T47D (cell line): ENCODE measurements at regions not wholly inside any gene's neighbourhood (a gene's known extent, or its start where the extent isn't known, plus 50 kb on each side); places are given as distances from the start of the nearest gene placed in this dataset.

Experiments used
- DNase-seq, 2 experiments: peaks; one replicate each; pipeline versions ENCODE4 v3.0.0 to v3.0.0-alpha.2; 2011 to 2012; ENCODE audit warnings: low read depth in 1 of 2, low spot score in 1 of 2
- JUND ChIP-seq: IDR thresholded peaks from 2 replicates; pipeline ENCODE4 v1.6.1; 2012; ENCODE audit warnings: low read depth
- in situ Hi-C: cut with HindIII; loops from 2 replicates; pipeline ENCODE4 v1.10.0; 2016; ENCODE audit warnings: low sequenced_read_pairs, low pct_unique_long_range_greater_than_20kb

DNA sequence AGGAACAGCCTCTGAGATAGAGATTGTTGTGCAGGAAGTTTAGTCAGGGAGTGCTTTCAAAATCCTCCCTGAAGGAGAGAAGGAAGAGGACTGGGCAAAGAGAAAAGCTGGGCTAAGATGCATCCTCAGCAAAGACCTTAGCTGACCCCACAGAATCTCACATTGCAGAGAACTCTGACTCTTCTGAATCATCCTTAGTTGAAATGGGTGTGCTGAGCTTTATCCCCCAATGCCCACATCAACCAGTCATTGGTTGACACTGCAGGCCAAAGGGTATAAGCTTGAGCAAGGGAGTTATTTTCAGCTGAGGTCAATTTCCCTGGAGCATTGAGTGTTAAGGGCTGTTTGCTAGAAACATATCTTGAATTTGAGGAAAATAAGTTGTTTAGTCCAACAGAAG is 732.2 kb downstream of the CBLN4 start:
- in situ Hi-C loops = no loop called here
- DNase-seq = no peak

DNA sequence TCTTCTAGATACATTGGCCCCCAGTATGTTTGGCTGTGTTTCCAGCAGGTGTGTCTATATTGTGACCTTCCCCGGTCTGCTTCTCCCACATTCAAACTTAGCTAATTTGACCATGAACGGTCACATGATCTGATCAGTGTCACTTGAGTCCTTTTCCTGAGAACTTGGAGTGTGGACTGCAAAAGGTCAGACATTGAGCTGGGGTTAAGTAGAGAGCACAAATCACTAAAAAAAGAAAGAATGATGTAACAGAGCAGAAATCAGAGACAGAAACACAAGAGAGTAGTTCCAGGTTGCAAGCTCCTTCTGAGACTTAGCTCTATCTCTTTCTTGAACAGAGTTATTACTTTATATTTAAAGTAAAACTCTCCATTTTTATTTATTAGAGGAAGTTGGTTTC is 733.9 kb downstream of the CBLN4 start:
- in situ Hi-C loops = no loop called here
- TF ChIP-seq JUND = no peak
- no peak for DNase-seq

More for the DNA sequence above, 732.2 kb downstream of the CBLN4 start:
- no peak for TF ChIP-seq JUND

DNA sequence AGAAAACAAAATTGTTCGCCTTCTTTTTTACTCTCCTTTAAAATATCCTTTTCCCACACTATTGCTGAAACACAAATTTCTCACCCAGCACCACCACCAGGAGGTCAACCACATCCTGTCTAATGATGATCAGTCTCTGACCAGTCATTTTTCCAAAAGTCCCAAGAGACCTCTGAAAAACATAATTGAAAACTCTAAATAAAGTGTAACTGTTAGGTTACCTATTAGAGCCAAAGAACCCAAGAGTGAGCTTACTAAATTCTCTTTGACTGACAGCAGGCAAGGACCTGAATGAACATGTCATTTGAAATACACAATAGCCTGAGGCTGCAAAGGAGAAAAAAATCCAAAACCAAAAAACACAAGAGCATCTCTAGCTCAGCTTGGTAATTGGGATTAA is 735.4 kb downstream of the CBLN4 start:
- TF ChIP-seq JUND = no peak

DNA sequence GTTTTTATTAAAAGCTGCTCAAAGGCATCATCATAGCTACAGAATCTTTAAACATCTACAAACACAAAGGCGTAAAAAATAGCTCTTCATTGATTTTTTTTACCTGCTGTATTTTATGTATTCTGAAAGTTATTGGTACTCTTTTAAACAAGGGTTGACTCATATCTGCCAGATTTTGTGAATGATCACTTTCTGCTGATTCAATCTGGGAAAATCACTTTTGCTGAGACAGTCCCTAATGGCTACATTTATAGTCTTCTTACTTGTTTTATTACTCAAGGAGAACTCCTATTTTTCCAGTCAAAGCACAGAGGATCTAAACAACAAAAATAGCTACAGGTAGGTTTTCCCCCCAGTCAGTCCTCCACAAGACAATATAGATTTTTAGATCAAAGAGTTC is 739.0 kb downstream of the CBLN4 start:
- in situ Hi-C loops = no loop called here
- no peak for TF ChIP-seq JUND
- no peak for DNase-seq

More for the DNA sequence above, 735.4 kb downstream of the CBLN4 start:
- in situ Hi-C loops = no loop called here
- no peak for DNase-seq

DNA sequence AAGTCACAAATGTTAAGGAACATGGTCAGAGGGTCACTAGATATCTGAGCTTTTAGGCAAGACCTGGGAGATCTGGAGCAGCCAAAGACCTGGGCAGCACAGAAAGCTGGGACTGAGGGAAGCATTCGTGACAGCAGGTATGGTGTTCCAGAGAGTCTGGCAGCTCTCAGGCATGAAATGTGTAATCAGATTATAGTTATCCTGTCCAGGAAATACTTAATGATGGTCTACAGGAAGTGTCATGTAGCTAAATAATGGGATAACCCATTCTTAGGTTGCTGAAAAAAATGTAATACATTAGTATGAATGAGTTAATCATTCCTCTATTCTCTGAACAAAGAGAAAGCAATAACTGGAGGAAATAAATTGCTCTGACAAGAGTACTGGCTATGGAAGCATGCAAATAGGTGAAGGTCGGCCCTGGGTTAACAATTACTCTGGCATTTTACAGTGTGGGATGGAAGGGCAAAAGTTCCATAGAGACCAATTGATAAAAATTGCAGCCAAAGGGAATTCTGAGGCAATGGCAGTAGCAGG is 740.5 kb downstream of the CBLN4 start:
- in situ Hi-C loops = no loop called here
- no peak for DNase-seq
- no peak for TF ChIP-seq JUND

DNA sequence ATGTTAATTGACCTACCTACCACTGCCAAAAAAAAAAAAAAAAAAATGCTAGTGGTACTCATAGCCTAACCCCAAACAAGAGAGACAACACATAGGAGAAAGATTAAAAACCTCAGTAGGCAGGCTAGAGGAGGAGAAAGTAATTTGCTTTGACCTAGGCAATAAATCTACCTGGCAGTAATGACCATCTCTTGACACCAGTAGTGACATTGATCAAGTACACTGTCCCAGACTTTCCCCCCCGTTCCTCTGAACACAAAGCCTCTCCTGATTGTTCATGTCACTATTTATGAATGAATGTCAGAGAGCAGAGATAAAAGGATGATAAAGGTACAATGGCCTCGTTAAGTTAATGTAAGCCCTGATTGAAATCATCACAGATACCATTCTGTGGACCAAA is 746.8 kb downstream of the CBLN4 start:
- TF ChIP-seq JUND = no peak
- in situ Hi-C loops = no loop called here

DNA sequence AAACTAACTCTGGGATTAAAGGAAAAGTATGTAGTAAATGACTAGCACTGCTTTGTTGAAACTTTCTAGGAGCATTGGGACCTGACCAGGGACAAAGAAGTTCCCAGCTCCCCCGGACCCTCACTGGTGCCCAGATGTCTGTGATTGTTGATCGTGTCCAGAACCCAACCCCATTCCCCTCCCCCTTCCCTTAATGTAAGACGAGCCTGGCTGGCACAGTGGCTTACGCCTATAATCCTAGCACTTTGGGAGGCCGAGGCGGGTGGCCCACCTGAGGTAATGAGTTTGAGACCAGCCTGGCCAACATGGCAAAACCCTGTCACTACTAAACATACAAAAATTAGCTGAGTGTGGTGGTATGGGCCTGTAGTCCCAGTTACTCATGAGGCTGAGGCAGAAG is 750.3 kb downstream of the CBLN4 start:
- no peak for TF ChIP-seq JUND
- in situ Hi-C loops = no loop called here
- DNase-seq = no peak

More for the DNA sequence above, 746.8 kb downstream of the CBLN4 start:
- DNase-seq = no peak

DNA sequence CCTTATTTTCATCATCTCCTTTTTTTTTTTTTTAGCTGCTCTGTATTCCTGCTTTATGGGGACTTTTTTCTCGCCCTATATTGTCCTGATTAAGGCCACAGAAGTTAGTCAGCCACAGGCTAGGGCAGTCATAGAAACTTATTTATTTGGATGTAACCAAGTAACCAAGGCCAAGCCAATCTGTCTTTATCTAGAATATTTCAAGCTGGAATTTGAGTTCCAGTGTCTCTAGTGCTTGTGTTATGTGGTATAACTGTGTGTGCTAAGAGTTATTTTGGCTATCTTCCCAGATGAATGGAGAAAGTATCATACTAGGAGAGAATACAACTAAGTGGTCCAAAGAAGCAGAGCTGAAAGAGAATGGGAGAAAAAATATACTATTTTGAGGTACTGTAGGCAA is 751.5 kb downstream of the CBLN4 start:
- DNase-seq = no peak
- in situ Hi-C loops = no loop called here
- TF ChIP-seq JUND = no peak

DNA sequence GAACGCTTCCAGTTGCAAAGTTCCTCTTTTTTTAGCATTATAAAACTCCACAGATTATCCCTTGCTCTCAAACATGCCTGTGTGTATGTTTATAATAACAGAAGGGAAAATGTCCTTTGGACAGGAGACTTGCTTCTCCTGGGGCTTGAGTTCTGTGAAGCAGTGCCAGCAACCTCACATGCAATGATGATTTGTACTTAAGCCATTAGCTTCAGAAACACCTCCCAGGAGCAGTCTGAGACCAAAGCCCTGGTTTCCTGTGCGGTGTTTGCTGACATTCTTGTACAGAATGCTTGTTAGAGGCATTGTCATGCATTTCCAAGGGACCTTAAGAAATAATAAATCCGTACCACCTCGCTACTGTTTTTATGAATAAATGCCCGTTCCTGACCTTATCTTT is 752.8 kb downstream of the CBLN4 start:
- no peak for DNase-seq
- in situ Hi-C loops = no loop called here

DNA sequence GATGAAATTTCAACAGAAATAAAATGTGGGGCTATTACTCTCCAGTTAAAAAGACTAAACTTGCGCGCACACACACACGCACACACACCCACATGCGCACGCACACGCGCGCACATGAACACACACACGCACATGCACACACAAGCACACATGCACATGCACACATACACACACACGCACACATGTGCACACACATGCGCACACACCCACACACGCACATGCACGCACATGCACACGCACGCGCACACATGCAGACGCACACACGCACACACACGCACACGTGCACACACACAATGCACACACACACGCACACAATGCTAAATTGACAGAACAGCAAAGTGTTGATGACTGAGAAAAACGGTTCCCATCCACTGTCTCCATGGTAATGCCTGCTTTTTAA is 754.1 kb downstream of the CBLN4 start:
- TF ChIP-seq JUND = no peak
- no peak for DNase-seq
- in situ Hi-C loops = no loop called here

More for the DNA sequence above, 752.8 kb downstream of the CBLN4 start:
- TF ChIP-seq JUND = no peak

DNA sequence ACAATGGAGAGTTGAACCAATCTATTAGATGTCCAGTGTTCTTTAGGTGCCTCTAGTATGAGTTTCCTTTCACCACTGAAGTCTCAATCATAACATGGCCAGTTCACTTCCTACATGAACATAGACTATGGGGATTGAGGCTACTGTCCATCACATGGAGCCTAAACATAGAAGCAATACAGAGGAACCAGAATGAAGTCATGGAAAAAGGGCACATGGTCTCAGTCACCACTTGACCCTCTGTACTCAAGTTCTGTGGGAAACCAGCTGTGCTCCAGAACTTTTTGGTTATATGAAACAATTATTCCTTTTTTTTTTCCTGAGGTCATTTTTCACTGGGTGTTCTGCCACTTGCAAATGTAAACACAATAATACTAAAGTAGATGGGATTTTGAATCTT is 762.5 kb downstream of the CBLN4 start:
- in situ Hi-C loops = no loop called here
- DNase-seq = no peak
- TF ChIP-seq JUND = no peak

DNA sequence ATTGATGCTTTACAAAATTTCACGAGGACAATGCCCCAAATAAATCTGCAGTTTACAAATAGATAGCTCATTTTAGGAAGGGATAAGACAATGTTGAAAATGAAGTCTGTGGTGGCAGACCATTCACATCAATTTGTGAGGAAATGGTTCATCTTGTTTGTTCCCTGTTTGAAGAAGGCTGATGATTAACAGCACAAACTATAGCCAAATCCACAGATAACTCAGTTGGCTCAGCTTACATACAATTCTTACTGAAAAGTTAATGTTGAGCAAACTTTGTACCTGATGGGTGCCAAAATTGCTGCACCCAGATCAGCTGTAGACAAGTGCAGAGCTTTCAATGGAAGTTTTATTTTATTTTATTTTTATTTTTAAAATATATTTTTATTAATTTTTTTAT is 763.9 kb downstream of the DOK5 start:
- in situ Hi-C loops = no loop called here
- no peak for DNase-seq
- no peak for TF ChIP-seq JUND

DNA sequence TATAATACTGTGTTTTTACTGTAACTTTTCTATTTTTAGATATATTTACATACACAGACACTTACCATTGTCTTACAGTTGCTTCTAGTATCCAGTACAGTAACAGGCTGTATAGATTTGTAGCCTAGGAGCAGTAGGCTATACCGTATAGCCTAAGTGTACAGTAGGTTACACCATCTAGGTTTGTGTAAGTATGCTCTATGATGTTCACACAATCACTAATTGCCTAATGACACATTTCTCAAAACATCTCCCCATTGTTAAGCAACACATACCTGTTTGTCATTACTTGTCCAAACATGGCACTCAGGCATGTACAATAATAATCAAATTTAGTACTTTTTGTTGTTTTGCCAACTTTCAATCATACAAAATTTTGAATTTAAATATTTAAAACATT is 757.3 kb downstream of the DOK5 start:
- TF ChIP-seq JUND = no peak
- no peak for DNase-seq
- in situ Hi-C loops = no loop called here

DNA sequence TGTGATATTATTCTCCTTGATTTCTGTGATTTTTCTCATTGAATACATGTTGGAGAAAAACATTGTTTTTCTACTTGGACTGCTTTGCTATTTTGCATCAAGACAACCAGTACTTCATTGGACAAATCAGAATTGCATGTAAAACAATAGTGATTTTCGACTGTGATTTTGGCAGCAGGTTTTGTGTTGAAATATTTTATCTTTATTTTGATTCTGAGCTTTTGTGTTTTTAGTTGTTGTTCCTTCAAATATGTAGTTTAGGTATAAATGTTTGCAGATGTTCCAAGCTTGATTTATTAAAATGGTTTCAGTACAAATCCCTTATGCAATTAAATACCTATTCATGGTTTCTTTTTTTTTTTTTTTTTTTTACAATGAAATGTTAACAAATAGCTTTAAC is 754.1 kb downstream of the DOK5 start:
- no peak for TF ChIP-seq JUND
- in situ Hi-C loops = no loop called here
- no peak for DNase-seq
